Activated CD8-positive, alpha-beta T cell treated with anti-CD3 and anti-CD28 coated beads for 36 hours (primary cell): ENCODE measurements at regions not wholly inside any gene's neighbourhood (a gene's known extent, or its start where the extent isn't known, plus 50 kb on each side); places are given as distances from the start of the nearest gene placed in this dataset.
A peak's percentile ranks its signal among the peaks of the same experiment; 100 is the strongest.
"Not testable (repeated sequence)": the region's sequence is repeated elsewhere in the genome, so short reads cannot be mapped to it uniquely, and the experiment has no call there.

Source experiments
- ATAC-seq: fragments of 200-7000 bp; cut with Tn5 transposase; one replicate; pipeline ENCODE4 v1.10.0; 2021; ENCODE audit warnings: mild to moderate bottlenecking, moderate library complexity
- CTCF ChIA-PET: fragments of 350-600 bp; sonication (Branson Sonifier 250); formaldehyde crosslinking; loops from one replicate; lab custom pipeline; 2021; ENCODE audit warnings: antibody characterized with exemption; lab: Charles Lee
- POLR2A ChIA-PET: fragments of 350-600 bp; sonication (Branson Sonifier 250); formaldehyde crosslinking; loops from one replicate; lab custom pipeline; 2021; ENCODE audit warnings: antibody characterized with exemption; lab: Charles Lee
- DNase-seq: peaks from one replicate; pipeline ENCODE4 v3.0.0-alpha.2; 2020
- H3K27ac Mint-ChIP-seq: one replicate; pipeline ENCODE4 v1.8.0; 2021; ENCODE audit warnings: mild to moderate bottlenecking, mixed read lengths
- H3K27me3 Mint-ChIP-seq: one replicate; pipeline ENCODE4 v1.8.0; 2021; ENCODE audit warnings: mixed read lengths
- H3K36me3 Mint-ChIP-seq: one replicate; pipeline ENCODE4 v1.8.0; 2021; ENCODE audit warnings: low read depth, mixed read lengths
- H3K4me1 Mint-ChIP-seq: one replicate; pipeline ENCODE4 v1.8.0; 2021; ENCODE audit warnings: low read depth, mixed read lengths
- H3K4me3 Mint-ChIP-seq: one replicate; pipeline ENCODE4 v1.8.0; 2021; ENCODE audit warnings: mild to moderate bottlenecking, moderate library complexity, mixed read lengths
- H3K9me3 Mint-ChIP-seq: one replicate; pipeline ENCODE4 v1.8.0; 2021; ENCODE audit warnings: mixed read lengths
- intact Hi-C: fragments of 100-400 bp; cut with micrococcal nuclease; formaldehyde crosslinking; loops from one replicate; pipeline ENCODE4 v1.10.0; 2022
- TF ChIP-seq, protein P1 (sequence below): fragments of 200-600 bp; IDR thresholded peaks from one replicate; pipeline ENCODE4 v1.8.0; 2022; ENCODE audit warnings: antibody characterized with exemption, mild to moderate bottlenecking

DNA sequence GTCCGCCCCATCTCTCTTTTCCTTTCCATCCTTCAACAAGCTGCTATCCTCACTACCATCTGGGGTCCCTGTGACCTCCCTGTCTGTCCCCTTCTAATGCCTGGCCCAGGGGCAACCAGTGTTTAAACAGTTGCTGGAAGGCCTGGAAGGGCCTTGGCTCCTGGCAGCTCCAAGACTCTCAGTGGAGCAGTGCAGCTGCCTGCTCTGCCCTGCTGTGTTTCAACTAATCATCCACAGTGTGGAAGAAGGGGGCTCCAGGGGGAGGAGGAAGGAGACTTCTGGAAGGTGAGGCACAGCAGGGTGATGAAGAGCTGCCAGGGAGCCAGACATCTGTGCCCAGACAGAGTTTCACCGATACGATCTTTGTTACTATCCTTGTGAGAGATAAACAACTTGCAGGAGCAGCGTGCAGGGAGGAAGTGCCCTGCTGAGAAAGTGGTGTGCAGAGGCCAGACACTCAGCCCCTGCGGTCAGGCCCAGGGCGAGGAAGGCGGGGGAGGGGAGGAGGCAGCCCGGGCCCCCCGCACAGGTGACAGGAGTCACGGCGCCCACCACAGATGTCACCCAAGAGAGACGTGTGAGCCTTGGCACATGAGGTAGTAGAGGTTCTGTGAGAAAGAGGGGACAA, 1061.8 kb downstream of the BCL11B start:
- intact Hi-C loops: loop anchor here (5.0 kb wide), 1 partner anchor 38 kb away; no protein-coding TSS in a partner anchor
- Mint-ChIP-seq H3K27me3 (no peaks in the 10 kb centered on the region), H3K9me3 (peaks cover 4% of the 10 kb centered on the region), H3K4me1 (peaks cover 83% of the 10 kb centered on the region), H3K27ac (peak overlapping the region; percentile 94), H3K4me3 (peak overlapping the region; percentile 74), H3K36me3 (peaks cover 10% of the 10 kb centered on the region)
- peak; percentile 72 for ATAC-seq
- ChIA-PET CTCF (interaction anchor here (0.8 to 2.5 kb wide), 8 partner anchors 10 to 1056 kb away, joined by 3 to 7 read pairs (median 4); no protein-coding TSS in a partner anchor), POLR2A (interaction anchor here (0.7 to 2.7 kb wide), 9 partner anchors 11 to 43 kb away, joined by 3 to 13 read pairs (median 7); no protein-coding TSS in a partner anchor)
- peak; percentile 81 for DNase-seq
- TF ChIP-seq, protein P1, sequence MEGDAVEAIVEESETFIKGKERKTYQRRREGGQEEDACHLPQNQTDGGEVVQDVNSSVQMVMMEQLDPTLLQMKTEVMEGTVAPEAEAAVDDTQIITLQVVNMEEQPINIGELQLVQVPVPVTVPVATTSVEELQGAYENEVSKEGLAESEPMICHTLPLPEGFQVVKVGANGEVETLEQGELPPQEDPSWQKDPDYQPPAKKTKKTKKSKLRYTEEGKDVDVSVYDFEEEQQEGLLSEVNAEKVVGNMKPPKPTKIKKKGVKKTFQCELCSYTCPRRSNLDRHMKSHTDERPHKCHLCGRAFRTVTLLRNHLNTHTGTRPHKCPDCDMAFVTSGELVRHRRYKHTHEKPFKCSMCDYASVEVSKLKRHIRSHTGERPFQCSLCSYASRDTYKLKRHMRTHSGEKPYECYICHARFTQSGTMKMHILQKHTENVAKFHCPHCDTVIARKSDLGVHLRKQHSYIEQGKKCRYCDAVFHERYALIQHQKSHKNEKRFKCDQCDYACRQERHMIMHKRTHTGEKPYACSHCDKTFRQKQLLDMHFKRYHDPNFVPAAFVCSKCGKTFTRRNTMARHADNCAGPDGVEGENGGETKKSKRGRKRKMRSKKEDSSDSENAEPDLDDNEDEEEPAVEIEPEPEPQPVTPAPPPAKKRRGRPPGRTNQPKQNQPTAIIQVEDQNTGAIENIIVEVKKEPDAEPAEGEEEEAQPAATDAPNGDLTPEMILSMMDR: no peak

DNA sequence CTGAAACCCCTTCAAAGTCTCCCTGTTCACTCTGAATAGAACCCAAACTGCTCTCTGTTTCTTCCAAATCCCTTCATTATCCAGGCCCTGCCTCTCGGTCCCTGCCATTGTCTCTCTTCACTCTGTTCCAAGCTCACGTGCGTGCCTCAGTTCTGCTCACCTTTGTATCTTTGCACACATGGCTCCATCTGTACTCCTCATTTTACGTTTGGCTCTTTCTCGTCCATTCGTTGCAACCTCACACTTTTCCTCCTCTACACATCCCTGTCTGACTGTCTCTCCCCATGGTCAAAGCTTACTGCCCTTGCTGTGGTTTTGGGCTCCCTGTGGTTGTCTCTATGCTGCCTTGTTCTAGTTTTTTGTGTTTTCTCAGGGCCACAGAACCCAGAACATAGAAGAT, 1054.5 kb downstream of the BCL11B start:
- H3K4me3 Mint-ChIP-seq: no peak overlapping the region
- ATAC-seq (no peak), DNase-seq (no peak)
- H3K27me3 Mint-ChIP-seq: no peaks in the 10 kb centered on the region
- H3K36me3 Mint-ChIP-seq: no peaks in the 10 kb centered on the region
- intact Hi-C loops: no loop called here
- TF ChIP-seq, protein P1: no peak
- POLR2A ChIA-PET: interaction anchor here (1.2 kb wide), 1 partner anchor 9 kb away, joined by 4 read pairs; no protein-coding TSS in a partner anchor
- no peaks in the 10 kb centered on the region for H3K9me3 Mint-ChIP-seq
- CTCF ChIA-PET: interaction anchor here (2.0 kb wide), 1 partner anchor 9 kb away, joined by 4 read pairs; no protein-coding TSS in a partner anchor
- H3K4me1 Mint-ChIP-seq: peaks cover 33% of the 10 kb centered on the region
- no peak overlapping the region for H3K27ac Mint-ChIP-seq

DNA sequence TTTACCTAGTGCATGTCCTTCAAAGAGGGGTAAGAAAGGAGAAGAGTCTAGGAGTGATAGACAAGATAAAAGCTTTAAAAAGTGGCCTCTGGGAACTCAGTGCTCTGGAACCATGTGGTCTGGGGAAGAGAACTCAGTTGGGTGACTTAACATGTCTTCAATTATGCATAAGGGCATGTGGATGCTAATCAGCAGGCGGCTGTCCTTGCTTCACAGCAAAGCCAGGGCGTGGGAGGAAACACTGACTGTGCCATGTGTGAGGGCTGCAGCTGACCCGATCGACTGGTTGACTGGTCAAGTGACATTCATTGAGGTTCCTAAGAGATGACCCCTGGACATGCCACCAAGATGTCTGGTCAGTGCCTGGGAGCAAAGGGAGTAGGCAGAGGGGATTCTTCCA, 1053.8 kb downstream of the BCL11B start:
- POLR2A ChIA-PET: interaction anchor here (0.6 to 1.2 kb wide), 2 partner anchors 10 to 14 kb away, joined by 3 to 4 read pairs; no protein-coding TSS in a partner anchor
- Mint-ChIP-seq H3K4me3 (no peak overlapping the region), H3K36me3 (no peaks in the 10 kb centered on the region), H3K27me3 (no peaks in the 10 kb centered on the region), H3K4me1 (peaks cover 33% of the 10 kb centered on the region), H3K27ac (no peak overlapping the region), H3K9me3 (no peaks in the 10 kb centered on the region)
- intact Hi-C loops: no loop called here
- CTCF ChIA-PET: interaction anchor here (1.0 to 2.0 kb wide), 2 partner anchors 9 to 14 kb away, joined by 3 to 4 read pairs; no protein-coding TSS in a partner anchor
- DNase-seq: no peak
- TF ChIP-seq, protein P1: no peak
- no peak for ATAC-seq

DNA sequence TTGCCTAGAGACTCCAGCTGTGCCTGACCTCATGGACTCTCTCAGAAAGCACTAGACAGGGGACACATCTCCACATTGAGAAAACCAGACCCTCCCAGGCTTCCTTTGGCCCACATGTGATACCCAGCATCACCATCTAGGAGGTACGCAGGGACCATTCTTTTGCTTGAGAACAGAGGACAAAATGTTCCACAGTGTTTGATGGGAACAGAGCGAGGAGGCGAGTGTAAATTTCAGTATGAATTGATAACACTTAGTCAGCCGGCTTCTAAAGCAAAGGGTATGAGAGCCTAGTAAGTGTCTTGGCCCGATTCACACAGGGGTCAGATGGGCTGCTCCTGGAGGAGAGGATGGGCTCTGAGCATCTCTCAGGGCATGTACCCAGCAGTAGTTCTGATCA, 1052.4 kb downstream of the BCL11B start:
- peak; percentile 64 for ATAC-seq
- H3K9me3 Mint-ChIP-seq: no peaks in the 10 kb centered on the region
- CTCF ChIA-PET: no interaction called here
- no peaks in the 10 kb centered on the region for H3K27me3 Mint-ChIP-seq
- H3K4me3 Mint-ChIP-seq: no peak overlapping the region
- intact Hi-C loops: no loop called here
- TF ChIP-seq, protein P1: no peak
- DNase-seq: peak; percentile 44
- peaks cover 2% of the 10 kb centered on the region for H3K36me3 Mint-ChIP-seq
- POLR2A ChIA-PET: no interaction called here
- peak overlapping the region; percentile 79 for H3K27ac Mint-ChIP-seq
- H3K4me1 Mint-ChIP-seq: peaks cover 39% of the 10 kb centered on the region

DNA sequence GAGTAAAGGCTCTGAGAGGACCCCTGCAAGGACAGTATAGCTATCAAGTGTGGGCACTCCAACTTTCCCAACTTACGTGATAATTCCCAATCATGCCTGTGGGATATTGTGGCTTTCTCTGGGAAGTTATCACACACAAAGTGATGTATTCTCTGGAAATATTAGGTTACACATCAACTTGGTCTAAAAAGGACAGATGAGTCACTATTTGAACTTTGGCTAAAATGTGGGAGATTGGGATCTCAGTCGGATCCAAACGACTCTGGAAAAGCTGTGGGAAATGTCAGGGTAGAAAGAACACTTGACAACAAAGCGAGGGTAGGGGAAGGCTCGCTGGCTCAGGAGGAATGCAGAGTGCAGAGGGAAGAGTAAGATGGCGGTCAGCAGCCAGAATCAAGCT, 1048.9 kb downstream of the BCL11B start:
- DNase-seq (no peak), ATAC-seq (no peak)
- Mint-ChIP-seq H3K4me3 (peak overlapping the region; percentile 7), H3K4me1 (peaks cover 59% of the 10 kb centered on the region), H3K36me3 (peaks cover 5% of the 10 kb centered on the region), H3K27ac (peak overlapping the region; percentile 81), H3K27me3 (no peaks in the 10 kb centered on the region), H3K9me3 (peaks cover 7% of the 10 kb centered on the region)
- intact Hi-C loops: no loop called here
- ChIA-PET CTCF (no interaction called here), POLR2A (interaction anchor here (0.8 kb wide), 1 partner anchor 8 kb away, joined by 3 read pairs; no protein-coding TSS in a partner anchor)
- TF ChIP-seq, protein P1: no peak

DNA sequence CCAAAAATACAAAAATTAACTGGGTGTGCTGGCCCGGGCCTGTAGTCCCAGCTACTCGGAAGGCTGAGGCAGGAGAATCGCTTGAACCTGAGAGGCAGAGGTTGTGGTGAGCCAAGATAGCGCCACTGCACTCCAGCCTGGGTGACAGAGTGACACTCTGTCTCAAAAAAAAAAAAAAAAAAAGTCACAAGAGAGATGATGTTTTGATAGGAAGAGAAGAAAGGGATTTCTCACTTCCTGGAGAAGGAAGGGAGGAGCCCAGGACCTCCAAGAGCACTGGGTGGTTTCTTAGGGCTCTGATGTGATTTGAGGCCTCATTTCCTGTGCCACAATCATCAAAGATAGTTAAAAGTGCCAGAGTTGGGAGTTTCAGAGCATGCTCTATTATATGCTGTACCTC, 1048.3 kb downstream of the BCL11B start:
- Mint-ChIP-seq H3K27ac (peak overlapping the region; percentile 81), H3K4me3 (peak overlapping the region; percentile 7), H3K4me1 (peaks cover 66% of the 10 kb centered on the region)
- DNase-seq: peak; percentile 48
- H3K9me3 Mint-ChIP-seq, H3K36me3 Mint-ChIP-seq, intact Hi-C loops, H3K27me3 Mint-ChIP-seq: not testable (repeated sequence)
- ChIA-PET POLR2A (interaction anchor here (0.7 to 1.8 kb wide), 4 partner anchors 9 to 55 kb away, joined by 3 to 6 read pairs (median 4); no protein-coding TSS in a partner anchor), CTCF (interaction anchor here (0.6 kb wide), 1 partner anchor 13 kb away, joined by 3 read pairs; no protein-coding TSS in a partner anchor)
- peak; percentile 63 for ATAC-seq
